MM.1S (cell line): ENCODE measurements at regions not wholly inside any gene's neighbourhood (a gene's known extent, or its start where the extent isn't known, plus 50 kb on each side); places are given as distances from the start of the nearest gene placed in this dataset.

ENCODE experiments used
- CTCF ChIP-seq: fragments of 300-600 bp; sonication (generic); IDR thresholded peaks from 2 replicates; pipeline ENCODE4 v1.5.1; 2016; ENCODE audit warnings: antibody characterized with exemption, low read length, mixed read lengths
- EZH2phosphoT487 ChIP-seq: fragments of 300-600 bp; sonication (generic); IDR thresholded peaks from 2 replicates; pipeline ENCODE4 v1.6.1; 2018; ENCODE audit warnings: antibody characterized with exemption, low read length

- no peak for TF ChIP-seq CTCF
- TF ChIP-seq EZH2phosphoT487 = no peak
Measured at GRCh38 chr2:111716905-111717775, 166.9 kb downstream of the ANAPC1 start.
